Parathyroid adenoma (tissue), 2 donors: ENCODE measurements at regions not wholly inside any gene's neighbourhood (a gene's known extent, or its start where the extent isn't known, plus 50 kb on each side); places are given as distances from the start of the nearest gene placed in this dataset.

Experiments
- H2AFZ ChIP-seq: fragments of 300-600 bp; sonication (generic); one replicate; pipeline ENCODE4 v1.7.0; 2017; ENCODE audit warnings: antibody characterized with exemption, mild to moderate bottlenecking
- H3K27ac ChIP-seq: fragments of 300-600 bp; sonication (generic); one replicate; pipeline ENCODE4 v1.7.0; 2017
- H3K27me3 ChIP-seq: fragments of 300-600 bp; sonication (generic); one replicate; pipeline ENCODE4 v1.7.0; 2017; ENCODE audit warnings: low read length; ENCODE audit not compliant: control insufficient read depth, insufficient read depth
- H3K36me3 ChIP-seq: fragments of 300-600 bp; sonication (generic); one replicate; pipeline ENCODE4 v1.7.0; 2017; ENCODE audit warnings: low read length; ENCODE audit not compliant: control insufficient read depth, insufficient read depth
- H3K4me1 ChIP-seq: fragments of 300-600 bp; sonication (generic); one replicate; pipeline ENCODE4 v1.7.0; 2017; ENCODE audit warnings: control low read depth
- H3K4me2 ChIP-seq: fragments of 300-600 bp; sonication (generic); one replicate; pipeline ENCODE4 v1.7.0; 2017; ENCODE audit warnings: low read length
- H3K4me3 ChIP-seq: fragments of 300-600 bp; sonication (generic); one replicate; pipeline ENCODE4 v1.7.0; 2017; ENCODE audit warnings: low read depth, low read length
- H3K79me2 ChIP-seq: fragments of 300-600 bp; sonication (generic); one replicate; pipeline ENCODE4 v1.7.0; 2017; ENCODE audit warnings: control low read depth
- H3K9ac ChIP-seq: fragments of 300-600 bp; sonication (generic); one replicate; pipeline ENCODE4 v1.7.0; 2017; ENCODE audit warnings: mild to moderate bottlenecking
- H3K9me3 ChIP-seq: fragments of 300-600 bp; sonication (generic); one replicate; pipeline ENCODE4 v1.7.0; 2017; ENCODE audit warnings: low read length; ENCODE audit not compliant: control insufficient read depth
- TF ChIP-seq, protein P1 (sequence below): fragments of 300-600 bp; sonication (generic); IDR thresholded peaks from one replicate; pipeline ENCODE4 v1.7.0; 2017; ENCODE audit warnings: antibody characterized with exemption, mild to moderate bottlenecking
- donor health status: primary hyperparathyroidism.

- Histone ChIP-seq H3K27me3 (no peaks in the 10 kb centered on the region), H3K9ac (no peak overlapping the region), H3K36me3 (no peaks in the 10 kb centered on the region), H2AFZ (no peak overlapping the region), H3K79me2 (no peaks in the 10 kb centered on the region), H3K9me3 (no peaks in the 10 kb centered on the region), H3K27ac (no peak overlapping the region), H3K4me1 (no peaks in the 10 kb centered on the region), H3K4me3 (no peak overlapping the region), H3K4me2 (no peak overlapping the region)
- TF ChIP-seq, protein P1, sequence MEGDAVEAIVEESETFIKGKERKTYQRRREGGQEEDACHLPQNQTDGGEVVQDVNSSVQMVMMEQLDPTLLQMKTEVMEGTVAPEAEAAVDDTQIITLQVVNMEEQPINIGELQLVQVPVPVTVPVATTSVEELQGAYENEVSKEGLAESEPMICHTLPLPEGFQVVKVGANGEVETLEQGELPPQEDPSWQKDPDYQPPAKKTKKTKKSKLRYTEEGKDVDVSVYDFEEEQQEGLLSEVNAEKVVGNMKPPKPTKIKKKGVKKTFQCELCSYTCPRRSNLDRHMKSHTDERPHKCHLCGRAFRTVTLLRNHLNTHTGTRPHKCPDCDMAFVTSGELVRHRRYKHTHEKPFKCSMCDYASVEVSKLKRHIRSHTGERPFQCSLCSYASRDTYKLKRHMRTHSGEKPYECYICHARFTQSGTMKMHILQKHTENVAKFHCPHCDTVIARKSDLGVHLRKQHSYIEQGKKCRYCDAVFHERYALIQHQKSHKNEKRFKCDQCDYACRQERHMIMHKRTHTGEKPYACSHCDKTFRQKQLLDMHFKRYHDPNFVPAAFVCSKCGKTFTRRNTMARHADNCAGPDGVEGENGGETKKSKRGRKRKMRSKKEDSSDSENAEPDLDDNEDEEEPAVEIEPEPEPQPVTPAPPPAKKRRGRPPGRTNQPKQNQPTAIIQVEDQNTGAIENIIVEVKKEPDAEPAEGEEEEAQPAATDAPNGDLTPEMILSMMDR: no peak
Observed at GRCh38 chr19:32200312-32201038, 144.9 kb upstream of the ZNF507 start.

DNA sequence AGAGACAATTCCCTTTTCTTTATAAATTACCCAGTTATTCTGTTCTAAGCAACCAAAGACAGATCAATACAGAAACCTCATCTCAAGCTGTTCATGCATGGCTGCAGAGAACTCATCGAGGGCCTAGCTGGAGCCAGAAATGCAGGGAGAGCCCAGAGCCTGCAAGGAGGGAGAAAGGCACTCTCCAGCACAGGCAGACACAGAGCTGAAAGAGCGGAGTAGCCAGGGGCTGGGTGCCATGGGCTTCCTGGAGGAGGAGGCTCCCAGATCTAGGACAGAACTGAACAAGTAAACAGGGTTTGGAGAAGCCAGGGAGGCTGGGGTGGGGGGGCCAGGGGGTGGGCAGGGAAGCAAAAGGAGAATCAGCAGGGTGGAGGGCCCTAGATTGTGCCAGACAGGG lies 144.2 kb upstream of the ZNF507 start:
- Histone ChIP-seq H3K4me1 (no peaks in the 10 kb centered on the region), H3K4me3 (no peak overlapping the region), H2AFZ (no peak overlapping the region), H3K36me3 (no peaks in the 10 kb centered on the region), H3K9me3 (no peaks in the 10 kb centered on the region), H3K4me2 (no peak overlapping the region), H3K9ac (no peak overlapping the region), H3K27me3 (no peaks in the 10 kb centered on the region), H3K79me2 (no peaks in the 10 kb centered on the region), H3K27ac (no peak overlapping the region)
- TF ChIP-seq, protein P1: no peak

- no peaks in the 10 kb centered on the region for H3K9me3 ChIP-seq
Observed at GRCh38 chr19:32201636-32202051, 143.8 kb upstream of the ZNF507 start.

GRCh38 chr19:32202244-32202643 lies 143.2 kb upstream of the ZNF507 start:
- H3K9me3 ChIP-seq: no peaks in the 10 kb centered on the region
- no peak overlapping the region for H3K4me3 ChIP-seq
- no peaks in the 10 kb centered on the region for H3K27me3 ChIP-seq
- no peak overlapping the region for H3K9ac ChIP-seq
- TF ChIP-seq, protein P1: no peak
- H3K36me3 ChIP-seq: no peaks in the 10 kb centered on the region
- no peaks in the 10 kb centered on the region for H3K4me1 ChIP-seq
- no peak overlapping the region for H3K4me2 ChIP-seq
- H3K79me2 ChIP-seq: no peaks in the 10 kb centered on the region
- H2AFZ ChIP-seq: no peak overlapping the region
- no peak overlapping the region for H3K27ac ChIP-seq

More at GRCh38 chr19:32201636-32202051, 143.8 kb upstream of the ZNF507 start:
- no peaks in the 10 kb centered on the region for H3K4me1 ChIP-seq
- no peak overlapping the region for H3K9ac ChIP-seq
- H3K27me3 ChIP-seq: no peaks in the 10 kb centered on the region
- H2AFZ ChIP-seq: no peak overlapping the region
- H3K27ac ChIP-seq: no peak overlapping the region
- TF ChIP-seq, protein P1: no peak
- H3K36me3 ChIP-seq: no peaks in the 10 kb centered on the region
- H3K79me2 ChIP-seq: no peaks in the 10 kb centered on the region
- H3K4me2 ChIP-seq: no peak overlapping the region
- no peak overlapping the region for H3K4me3 ChIP-seq

- Histone ChIP-seq H3K4me2 (no peak overlapping the region), H3K9ac (no peak overlapping the region), H3K9me3 (no peaks in the 10 kb centered on the region), H3K27ac (no peak overlapping the region), H3K4me3 (no peak overlapping the region), H3K36me3 (no peaks in the 10 kb centered on the region), H3K27me3 (no peaks in the 10 kb centered on the region), H2AFZ (no peak overlapping the region), H3K4me1 (no peaks in the 10 kb centered on the region), H3K79me2 (no peaks in the 10 kb centered on the region)
- TF ChIP-seq, protein P1: no peak
Observed at GRCh38 chr19:32203161-32203560, 142.2 kb upstream of the ZNF507 start.
